Stimulated activated CD8-positive, alpha-beta memory T cell treated with anti-CD3 and anti-CD28 coated beads, Interleukin-15, amount 100 ng/mL, for 4 hours (primary cell): ENCODE measurements at regions not wholly inside any gene's neighbourhood (a gene's known extent, or its start where the extent isn't known, plus 50 kb on each side); places are given as distances from the start of the nearest gene placed in this dataset.
"Not testable (repeated sequence)": the region's sequence is repeated elsewhere in the genome, so short reads cannot be mapped to it uniquely, and the experiment has no call there.

ENCODE experiments used
- DNase-seq, 2 donors: peaks; one replicate each; pipeline ENCODE4 v3.0.0-alpha.2; 2020; ENCODE audit warnings: low read depth in 2 of 2

DNA sequence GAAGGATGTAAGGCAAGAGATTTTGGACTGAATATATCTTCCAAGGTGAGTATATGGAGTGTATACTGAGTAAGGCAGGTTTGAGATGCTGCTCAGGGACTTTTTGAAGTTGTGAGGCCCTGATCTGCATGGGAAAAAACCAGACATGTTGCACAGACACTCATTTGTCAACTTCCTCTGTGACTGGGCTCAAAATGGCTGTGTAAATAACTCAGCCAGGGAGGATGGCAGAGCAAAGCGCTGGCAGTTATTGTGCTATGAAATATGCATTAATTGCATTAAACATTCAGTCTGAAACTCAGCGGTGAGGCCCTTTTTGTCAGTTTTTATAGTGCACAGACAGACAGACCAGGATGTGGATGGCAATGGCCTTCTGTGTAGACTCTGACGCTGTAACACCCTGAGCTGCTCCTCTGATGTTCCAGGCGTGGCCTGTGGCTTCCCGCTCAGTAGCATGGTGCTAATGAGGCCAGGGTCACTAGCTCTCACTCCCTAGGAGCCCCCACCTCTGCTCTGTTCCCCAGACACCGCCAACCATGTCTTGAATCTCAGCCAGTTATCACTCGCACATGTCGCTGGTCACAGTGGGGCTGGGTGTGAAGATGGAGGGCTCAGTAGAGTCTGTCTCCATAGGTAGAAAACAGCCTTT, 307.0 kb upstream of the PROX1 start:
- no peak for DNase-seq

DNA sequence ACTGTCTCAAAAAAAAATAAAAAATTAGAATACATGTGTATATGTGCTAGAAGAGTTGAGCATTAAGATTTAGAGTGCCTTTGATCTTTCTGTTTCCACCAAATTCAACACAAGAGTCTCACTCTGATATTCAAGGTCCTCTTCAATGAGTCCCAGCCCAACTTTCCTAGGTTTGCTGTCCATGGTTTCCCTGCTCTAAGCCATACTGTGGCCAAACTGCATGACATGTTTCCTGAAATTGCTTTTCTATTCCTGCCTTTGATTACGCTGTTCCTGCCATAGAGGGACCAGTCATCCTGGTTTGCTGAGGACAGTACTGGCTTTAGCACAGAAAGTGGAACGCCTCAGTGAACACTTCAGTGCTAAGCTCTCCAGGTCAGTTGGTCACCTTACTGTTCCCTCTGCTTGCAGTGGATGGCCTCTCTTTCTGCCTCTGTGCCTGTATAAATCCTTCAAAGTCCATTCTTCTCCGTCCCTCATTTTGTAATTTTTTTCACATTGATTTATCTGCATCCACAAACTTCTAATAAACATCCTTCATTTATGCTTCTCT, 305.9 kb upstream of the PROX1 start:
- no peak for DNase-seq

DNA sequence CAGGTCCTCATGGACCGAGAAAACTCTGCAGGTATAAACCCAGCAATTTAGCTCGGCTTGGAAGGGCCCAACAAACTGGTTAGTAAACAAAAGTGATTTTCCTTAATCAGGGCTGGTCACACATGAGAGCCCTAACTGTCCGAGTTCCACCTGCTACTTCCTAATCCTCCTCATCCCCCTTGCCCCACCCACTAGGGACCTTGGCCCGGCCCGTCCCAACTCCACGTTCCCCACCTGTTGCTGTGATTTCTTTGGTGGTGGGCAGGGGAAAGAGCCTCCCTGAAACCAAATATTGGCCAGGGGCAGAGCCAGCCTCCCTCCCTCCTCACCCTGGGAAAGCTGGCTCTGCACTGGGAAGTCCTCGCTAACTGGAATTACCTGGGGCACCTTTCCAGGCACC, 304.2 kb upstream of the PROX1 start:
- no peak for DNase-seq

DNA sequence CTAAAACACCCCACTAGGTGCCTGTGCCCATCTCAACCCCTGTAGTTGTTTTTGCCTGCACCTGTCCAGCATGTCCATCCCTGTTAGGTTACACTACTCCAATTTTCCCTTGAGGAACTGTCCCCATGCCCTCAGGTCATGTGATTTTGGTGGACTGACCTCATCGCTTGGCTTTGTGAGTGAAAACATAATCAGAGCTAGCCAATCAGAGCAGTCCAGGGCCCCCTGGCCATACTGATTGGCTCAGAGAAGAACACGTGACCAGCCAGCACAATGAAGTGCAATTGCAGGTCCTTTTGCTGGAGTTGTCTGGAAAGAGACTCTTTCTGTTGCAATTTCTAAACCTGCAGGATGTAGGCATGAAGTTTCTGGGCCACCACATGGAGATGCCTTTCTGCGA, 303.3 kb upstream of the PROX1 start:
- no peak for DNase-seq

DNA sequence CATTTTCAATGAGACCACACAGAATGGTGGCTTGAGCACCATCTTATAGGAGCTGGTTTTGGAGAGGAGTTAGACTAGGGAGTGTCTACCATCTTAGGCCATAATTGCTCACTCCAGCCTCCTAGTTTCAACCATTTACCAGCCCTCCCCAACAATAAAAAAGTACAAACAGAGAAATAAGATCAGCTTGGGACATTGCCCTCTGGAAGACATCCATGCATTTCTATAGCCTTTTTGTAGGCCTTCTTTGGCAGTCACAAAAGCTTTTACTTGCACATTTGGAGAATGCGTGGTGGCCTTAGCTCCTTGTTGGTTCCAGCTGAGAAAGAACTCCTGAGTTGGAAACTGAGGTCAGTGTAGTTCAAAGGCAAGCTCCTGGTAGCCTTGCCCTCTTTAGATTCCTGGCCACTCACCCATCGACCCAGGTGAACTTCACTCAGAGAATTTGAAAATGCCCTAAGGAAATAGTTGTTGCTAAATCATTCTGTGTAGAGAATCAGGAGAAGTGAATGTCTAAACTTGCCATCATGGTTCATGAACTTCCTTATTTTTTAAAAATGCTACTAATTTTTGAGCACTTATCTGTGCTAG, 301.7 kb upstream of the PROX1 start:
- DNase-seq = no peak

DNA sequence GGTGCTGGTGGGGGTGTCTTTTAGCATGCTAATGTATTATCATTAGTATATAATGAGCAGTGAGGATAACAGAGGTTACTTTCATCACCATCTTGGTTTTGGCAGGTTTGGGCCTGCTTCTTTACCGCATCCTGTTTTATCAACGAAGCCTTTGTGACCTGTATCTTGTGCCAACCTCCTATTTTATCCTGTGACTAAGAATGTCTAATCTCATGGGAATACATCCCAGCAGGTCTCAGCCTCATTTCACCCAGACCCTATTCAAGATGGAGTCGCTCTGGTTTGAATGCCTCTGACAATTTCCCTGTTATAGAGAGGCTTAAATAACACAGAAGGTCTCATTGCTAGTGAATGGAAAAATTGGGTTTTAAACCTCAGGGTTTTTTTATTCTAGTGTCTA, 300.8 kb upstream of the PROX1 start:
- no peak for DNase-seq

DNA sequence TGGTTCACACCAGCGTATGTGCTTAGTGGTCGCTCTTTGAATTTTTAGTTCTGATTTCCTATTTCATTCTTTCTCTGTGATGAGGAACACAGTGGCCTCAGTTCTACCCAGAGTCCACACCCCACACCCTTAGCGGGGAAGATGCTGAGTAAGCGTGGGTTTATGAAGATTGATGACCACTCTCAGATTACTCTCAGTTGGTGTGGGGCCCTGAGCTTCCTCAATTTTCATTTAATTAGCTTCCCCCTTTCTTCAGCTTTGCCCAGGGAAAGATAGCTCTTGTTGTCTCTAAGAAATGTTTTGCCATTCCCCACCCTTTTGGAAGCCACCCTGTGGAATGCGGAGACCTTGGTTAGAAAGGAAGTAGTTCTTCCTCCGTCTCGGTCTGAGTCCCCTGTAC, 299.9 kb upstream of the PROX1 start:
- DNase-seq = no peak

DNA sequence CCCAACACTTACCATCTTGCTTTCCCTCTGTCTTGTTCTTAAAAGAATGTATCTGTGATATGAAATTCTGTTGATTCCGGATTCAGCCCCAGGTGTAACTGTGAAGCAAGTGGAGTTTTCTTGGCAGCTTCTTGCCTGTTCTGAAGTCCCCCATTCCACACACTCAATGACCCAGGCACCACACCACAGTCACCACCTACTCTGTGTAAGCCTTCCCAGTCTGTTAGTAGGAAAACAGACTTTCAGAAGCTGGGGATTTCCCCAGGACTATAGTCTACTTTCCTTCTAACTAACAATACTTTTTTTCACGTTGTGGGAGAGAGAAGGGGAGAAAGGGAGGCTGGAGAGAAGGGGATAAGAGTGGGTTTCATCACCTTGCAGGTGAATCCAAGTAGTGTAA, 299.1 kb upstream of the PROX1 start:
- DNase-seq = no peak

DNA sequence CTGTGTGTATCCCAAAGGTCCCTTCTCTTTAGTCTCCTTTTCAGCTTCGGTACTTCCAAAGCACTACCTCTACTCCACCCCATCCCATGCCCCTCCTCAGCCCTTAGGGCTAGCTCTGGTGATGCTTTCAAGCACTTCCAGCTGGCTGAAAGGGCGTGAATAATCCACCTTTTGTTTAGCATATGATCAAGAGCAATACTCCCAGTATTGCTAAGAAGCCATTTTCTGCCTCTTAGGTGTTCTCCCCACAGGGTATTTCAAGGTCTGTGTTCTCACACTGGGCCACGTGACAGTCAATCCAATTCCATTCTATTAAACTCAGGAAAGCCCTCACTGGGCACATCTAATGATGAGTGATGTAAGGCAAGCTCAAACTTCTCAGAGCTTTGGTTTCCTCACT, 298.5 kb upstream of the PROX1 start:
- DNase-seq = no peak

DNA sequence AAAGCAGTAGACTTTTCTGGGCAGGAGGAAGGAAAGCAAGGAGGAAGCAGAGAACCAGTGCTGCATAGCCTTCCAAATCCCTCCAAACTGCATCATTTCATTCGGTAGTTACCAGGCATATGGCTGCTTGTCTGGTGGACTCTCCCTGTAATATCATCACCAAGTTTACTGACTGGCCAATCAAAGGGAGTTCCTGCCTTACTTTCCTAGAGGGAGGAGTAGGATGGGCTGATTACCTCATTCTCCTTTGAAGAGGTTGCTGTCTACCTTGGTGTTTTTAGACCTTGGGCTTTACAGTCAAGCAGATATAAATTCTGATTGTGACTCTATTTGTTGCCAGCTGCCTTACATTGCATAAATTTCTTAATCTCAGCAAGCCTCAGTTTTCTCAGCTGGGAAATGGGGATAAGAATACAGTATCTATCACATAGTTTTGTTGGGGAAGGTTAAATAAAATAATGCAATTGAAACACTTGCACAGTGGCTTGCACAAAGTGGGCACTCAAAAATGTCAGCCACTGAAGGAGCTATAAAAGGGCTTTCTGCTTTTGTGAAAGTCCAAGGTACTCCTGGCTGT, 297.3 kb upstream of the PROX1 start:
- no peak for DNase-seq

DNA sequence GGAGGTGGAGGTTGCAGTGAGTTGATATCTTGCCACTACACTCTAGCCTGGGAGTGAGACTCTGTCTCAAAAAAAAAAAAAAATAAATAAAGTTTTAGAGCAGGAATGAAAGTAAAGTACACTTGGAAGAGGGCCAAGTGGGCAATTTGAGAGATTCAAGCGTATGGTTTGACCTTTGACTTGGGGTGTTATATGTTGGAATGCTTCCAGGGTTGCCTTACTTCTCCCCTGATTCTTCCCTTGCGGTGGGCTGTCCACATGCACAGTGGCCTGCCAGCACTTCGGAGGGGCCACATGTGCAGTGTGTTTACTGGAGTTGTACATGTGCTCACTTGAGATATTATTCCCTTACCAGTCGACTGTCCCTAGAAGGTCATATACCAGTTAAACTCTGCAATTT, 295.5 kb upstream of the PROX1 start:
- no peak for DNase-seq

DNA sequence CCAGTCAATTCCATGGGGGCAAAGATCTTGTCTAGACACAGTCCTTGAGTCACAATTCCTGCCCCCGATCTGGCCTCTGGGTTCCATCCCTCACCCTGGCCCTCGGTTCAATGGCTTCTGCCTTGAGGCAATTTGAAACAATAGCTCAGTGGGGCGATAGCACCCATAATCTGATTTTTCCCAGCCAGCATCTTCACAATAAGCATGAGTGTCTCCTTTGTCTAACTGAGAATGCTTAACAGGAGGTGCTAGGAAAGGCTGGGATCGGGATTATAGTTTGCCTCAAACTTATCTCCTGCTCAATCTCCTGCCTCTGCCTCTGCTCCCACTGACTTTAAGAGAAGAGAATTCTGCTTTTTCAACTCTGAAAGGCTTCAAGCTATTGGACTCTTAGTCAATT, 293.9 kb upstream of the PROX1 start:
- DNase-seq = no peak

DNA sequence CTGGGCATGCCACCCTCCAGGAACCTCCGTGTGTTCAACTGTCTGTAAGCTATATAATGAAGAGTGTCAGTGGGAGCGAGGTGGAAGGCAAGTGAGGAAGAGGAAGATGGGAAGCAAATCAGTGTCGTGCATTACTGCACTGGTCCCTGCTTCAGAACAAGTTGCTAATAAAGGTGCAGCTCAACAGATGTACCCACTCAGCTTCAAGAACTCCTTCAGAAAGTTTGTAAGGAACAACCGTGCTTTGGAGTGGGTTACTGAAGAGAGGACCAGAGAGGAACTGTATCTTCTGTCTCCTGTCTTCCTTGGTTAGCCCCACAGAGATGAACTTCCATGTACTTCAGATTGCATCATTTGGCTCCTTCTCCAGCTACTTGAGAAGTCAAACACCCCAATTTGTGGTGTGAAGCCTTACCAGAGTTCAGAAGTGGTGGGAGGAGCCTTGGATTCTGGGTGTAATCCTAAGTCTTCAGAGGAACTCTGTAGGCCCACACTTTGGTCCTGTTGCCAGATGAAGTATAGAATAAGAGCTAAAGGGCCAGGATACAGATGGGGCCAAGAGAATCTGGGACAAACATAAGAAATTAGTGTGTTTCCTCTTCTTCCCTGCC, 290.5 kb upstream of the PROX1 start:
- DNase-seq = no peak

DNA sequence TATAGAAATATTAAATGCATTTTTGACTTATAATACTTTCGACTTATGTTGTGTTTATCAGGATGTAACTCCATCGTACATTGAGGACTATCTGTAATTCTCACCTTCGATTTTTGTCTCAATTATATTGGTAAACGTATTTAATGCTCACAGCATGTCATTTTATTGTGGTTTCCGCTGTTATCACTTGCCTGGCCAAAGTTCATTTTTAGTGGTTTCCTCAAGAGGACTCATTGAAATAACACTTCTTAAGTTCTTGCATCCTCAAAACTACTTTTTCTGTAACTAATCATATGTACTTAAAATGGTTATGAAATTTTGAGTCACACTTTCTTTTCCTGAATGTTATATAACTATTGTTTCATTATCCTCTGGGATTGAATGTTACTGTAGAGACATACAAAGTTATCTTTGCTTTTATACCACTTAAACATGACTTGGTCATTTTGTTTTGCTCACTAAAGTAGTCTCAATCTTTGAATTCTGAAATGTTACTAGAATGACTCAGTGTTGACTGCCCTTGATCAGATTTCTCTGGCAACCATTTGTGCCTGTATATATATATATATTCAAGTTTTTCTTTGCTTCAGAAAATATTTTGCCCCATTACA, 289.6 kb upstream of the PROX1 start:
- no peak for DNase-seq

DNA sequence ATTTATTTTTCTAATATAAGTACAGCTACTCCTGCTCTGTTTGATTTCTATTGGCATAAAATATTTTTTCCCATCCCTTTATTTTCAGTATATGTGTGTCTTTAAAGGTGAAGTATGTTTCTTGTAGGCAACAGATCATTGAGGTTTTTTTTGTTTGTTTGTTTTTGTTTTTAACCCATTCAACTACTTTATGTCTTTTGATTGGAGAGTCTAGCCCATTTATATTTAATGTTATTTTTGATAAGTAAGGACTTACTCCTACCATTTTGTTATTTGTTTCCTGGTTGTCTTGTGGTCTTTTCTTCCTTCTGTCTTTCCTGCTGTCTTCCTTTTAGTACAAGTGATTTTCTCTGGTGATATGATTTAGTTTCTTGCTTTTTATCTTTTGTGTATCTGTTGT, 285.1 kb upstream of the PROX1 start:
- DNase-seq = no peak

DNA sequence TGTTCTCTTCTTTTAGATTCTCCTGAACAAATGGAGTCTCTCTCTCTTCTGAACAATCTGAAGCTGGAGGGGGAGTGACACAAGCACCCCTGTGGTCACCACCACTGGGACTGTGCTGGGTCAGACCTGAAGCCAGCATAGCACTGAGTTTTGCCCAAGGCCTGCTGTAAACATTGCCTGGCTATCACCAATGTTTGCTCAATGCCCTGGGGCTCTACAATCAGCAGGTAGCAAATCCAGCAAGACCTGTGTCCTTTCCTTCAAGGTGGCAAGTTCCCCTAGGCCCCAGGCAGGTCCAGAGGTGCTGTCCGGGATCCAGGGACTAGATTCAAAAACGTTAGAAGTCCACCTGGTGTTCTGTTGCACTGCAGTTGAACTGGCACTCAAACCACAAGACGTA, 282.8 kb upstream of the PROX1 start:
- no peak for DNase-seq

DNA sequence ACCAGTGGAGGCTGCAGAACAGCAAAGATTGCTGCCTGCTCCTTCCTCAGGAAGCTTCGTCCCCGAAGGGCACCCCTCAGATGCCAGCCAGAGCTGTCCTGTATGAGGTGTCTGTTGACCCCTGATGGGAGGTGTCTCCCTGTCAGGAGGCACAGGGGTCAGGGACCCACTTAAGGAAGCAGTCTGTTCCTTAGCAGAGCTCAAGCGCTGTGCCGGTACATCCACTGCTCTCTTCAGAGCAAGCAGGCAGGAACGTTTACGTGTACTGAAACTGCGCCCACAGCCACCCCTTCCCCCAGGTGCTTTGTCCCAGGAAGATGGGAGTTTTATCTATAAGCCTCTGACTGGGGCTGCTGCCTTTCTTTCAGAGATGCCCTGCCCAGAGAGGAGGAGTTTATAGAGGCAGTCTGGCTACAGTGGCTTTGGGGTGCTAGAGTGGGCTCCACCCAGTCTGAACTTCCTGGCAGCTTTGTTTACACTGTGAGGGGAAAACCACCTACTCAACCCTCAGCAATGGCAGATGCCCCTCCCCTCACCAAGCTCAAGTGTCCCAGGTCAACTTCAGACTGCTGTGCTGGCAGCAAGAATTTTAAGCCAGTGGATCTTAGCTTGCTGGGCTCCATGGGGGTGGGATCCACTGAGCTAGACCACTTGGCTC, 275.8 kb upstream of the PROX1 start:
- not testable (repeated sequence) for DNase-seq

DNA sequence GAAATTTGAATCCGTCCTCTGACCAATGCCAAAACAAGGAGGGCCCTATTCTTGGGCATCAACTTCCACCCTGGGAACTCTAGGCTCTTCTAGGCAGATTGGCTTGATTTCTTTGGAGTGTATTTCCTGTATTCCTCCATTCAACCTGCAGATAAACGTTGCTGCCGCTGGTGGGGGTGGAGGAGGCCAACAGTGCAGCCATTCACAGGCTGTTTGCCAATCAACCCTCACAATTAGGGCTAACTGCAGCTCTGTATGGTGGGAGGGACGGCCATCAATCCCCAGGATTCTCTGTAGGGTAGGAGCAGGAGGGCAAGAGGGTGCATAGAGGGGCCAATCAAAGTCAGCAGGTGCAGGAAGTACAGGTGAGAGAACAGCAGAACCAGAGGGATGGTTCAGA, 273.1 kb upstream of the PROX1 start:
- no peak for DNase-seq

DNA sequence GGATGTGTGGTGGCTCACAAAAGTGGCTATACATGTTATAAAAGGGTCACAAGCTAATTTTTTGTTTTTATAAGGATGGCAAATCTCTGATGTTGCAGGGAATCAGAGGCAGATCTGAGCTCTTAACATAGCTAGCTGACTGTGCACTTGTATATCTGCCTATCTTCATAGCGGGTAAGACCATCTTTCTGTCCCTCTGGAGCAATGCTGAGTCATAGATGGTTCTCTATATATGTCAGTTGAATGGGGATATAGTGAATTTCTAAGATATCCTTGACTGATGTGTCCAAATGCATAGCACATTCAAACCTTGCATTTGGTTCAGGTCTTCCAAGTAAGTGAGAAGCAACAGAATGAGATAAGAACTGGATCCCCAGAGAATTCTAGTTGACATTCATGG, 272.6 kb upstream of the PROX1 start:
- DNase-seq = no peak

DNA sequence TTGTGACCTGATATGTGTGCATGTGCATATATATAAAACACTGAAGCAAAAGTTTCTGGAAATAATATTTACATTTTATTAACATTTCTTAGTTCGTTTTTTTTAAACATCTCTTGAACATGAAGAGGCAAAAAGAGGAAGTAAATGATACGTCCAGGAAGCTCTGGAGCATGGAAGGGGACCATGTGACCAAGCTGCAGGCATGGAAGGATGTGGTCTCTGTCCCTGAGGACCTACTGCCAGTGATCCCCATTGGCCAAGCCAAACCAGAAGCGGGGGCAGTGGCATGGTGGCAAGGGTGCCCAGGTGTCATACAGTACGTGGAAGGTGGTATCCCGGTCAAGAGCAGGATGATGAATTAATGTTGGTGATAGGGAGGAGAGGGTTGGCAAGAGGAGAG, 268.3 kb upstream of the PROX1 start:
- DNase-seq = no peak

DNA sequence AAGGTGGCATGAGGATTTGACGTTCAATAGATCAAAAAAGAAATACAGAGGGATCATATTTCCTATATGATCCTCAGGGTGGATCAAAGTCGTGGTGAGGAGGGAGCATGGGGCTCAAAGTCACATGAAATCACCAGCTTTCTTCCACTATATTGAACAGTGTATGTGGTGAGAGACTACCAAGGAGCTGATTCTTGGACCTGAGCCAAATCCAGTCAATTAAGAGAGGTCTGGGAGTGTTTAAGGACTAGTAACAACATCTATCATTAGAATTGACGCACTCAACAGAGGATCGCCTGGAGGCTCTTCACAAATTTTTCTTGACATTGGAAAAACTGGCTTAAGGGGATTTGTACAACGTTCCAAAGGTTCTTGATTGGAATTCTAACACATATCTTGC, 267.7 kb upstream of the PROX1 start:
- DNase-seq = no peak

DNA sequence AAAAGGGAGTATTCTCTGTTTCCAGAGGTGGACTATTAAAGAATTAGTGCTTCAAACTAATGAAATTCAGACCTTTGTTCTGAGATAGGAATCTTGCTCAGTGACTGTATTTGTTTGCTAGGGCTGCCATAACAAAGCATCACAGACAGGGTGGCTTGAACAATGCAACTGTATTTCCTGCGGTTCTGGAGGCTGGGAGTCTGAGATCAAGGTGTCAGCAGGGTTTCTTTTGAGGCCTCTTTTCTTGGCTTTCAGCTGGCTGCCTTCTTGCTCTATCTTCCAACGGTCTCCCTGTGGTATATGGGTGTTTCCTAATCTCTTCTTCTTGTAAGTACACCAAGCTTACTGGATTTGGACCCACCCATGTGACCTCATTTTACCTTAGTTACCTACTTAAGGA, 264.6 kb upstream of the PROX1 start:
- DNase-seq = no peak
